ENCODE measurements at regions not wholly inside any gene's neighbourhood (a gene's known extent, or its start where the extent isn't known, plus 50 kb on each side); places are given as distances from the start of the nearest gene placed in this dataset.

- TF ChIP-seq POLR2A (IDR thresholded peaks at IDR 0.05), result no peak
- no peak for TF ChIP-seq CTCF (IDR thresholded peaks at IDR 0.05)
Observed at GRCh38 chr20:40960101-40960500, 68.5 kb upstream of the TOP1 start.

Data from testis (tissue), 2 donors.